PFSK-1 (cell line): ENCODE measurements at regions not wholly inside any gene's neighbourhood (a gene's known extent, or its start where the extent isn't known, plus 50 kb on each side); places are given as distances from the start of the nearest gene placed in this dataset.

Source experiments
- POLR2AphosphoS5 ChIP-seq: IDR thresholded peaks from 2 replicates; pipeline ENCODE4 v1.6.1; 2012; ENCODE audit warnings: low read depth, mild to moderate bottlenecking, control low read depth, low read length, moderate library complexity
- SIN3A ChIP-seq: IDR thresholded peaks from 2 replicates; pipeline ENCODE4 v1.6.1; 2012; ENCODE audit warnings: mild to moderate bottlenecking, low read length, moderate library complexity, borderline replicate concordance; ENCODE audit not compliant: insufficient read depth
- TAF1 ChIP-seq: IDR thresholded peaks from 2 replicates; pipeline ENCODE4 v1.6.1; 2012; ENCODE audit warnings: low read length, control low read depth, borderline replicate concordance; ENCODE audit not compliant: insufficient read depth
- TF ChIP-seq, protein P1 (sequence below), 2 experiments: IDR thresholded peaks; 2 replicates each; pipeline versions ENCODE4 v1.6.1 to v1.8.0; 2011 to 2012; ENCODE audit warnings: low read depth in 2 of 2, low read length in 2 of 2, control low read depth in 1 of 2, inconsistent platforms in 1 of 2, mild to moderate bottlenecking in 1 of 2, moderate library complexity in 1 of 2; ENCODE audit not compliant: insufficient read depth in 1 of 2

DNA sequence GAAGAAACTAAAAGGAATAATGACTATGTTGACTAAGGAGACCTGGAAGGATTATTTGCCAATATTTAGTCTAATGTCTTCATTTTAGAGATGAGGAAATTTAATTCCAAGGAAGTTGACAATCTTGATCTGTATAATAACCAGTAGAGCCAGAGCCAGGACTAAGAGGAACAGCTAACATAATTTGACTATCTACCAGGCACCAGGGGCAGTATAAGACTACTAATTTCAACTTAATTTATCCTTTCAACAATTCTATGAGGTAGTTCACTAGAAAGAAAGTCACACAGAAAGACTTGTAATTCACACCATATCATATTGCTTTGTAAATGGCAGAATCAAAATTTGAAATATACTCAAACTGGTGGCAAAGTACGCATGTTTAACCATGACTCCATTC lies 273.0 kb upstream of the STXBP5 start:
- TF ChIP-seq SIN3A (no peak), POLR2AphosphoS5 (no peak), TAF1 (no peak)
- TF ChIP-seq, protein P1, sequence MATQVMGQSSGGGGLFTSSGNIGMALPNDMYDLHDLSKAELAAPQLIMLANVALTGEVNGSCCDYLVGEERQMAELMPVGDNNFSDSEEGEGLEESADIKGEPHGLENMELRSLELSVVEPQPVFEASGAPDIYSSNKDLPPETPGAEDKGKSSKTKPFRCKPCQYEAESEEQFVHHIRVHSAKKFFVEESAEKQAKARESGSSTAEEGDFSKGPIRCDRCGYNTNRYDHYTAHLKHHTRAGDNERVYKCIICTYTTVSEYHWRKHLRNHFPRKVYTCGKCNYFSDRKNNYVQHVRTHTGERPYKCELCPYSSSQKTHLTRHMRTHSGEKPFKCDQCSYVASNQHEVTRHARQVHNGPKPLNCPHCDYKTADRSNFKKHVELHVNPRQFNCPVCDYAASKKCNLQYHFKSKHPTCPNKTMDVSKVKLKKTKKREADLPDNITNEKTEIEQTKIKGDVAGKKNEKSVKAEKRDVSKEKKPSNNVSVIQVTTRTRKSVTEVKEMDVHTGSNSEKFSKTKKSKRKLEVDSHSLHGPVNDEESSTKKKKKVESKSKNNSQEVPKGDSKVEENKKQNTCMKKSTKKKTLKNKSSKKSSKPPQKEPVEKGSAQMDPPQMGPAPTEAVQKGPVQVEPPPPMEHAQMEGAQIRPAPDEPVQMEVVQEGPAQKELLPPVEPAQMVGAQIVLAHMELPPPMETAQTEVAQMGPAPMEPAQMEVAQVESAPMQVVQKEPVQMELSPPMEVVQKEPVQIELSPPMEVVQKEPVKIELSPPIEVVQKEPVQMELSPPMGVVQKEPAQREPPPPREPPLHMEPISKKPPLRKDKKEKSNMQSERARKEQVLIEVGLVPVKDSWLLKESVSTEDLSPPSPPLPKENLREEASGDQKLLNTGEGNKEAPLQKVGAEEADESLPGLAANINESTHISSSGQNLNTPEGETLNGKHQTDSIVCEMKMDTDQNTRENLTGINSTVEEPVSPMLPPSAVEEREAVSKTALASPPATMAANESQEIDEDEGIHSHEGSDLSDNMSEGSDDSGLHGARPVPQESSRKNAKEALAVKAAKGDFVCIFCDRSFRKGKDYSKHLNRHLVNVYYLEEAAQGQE (IDR thresholded peaks at IDR 0.05; ENCODE audit: insufficient read depth in 1 of 2, low read depth in 2 of 2, low read length in 2 of 2) = no peak
